Left ventricle myocardium inferior (tissue), 1 donor: ENCODE measurements at regions not wholly inside any gene's neighbourhood (a gene's known extent, or its start where the extent isn't known, plus 50 kb on each side); places are given as distances from the start of the nearest gene placed in this dataset.

Experiments
- DNase-seq: peaks from one replicate; pipeline ENCODE4 v3.0.0-alpha.2; 2020
- H3K27ac ChIP-seq: fragments of 200-600 bp; replicated peaks from 2 replicates; pipeline ENCODE4 v1.8.0; 2021
- H3K27me3 ChIP-seq: fragments of 200-600 bp; 2 replicates; pipeline ENCODE4 v1.8.0; 2021; ENCODE audit warnings: low read depth
- H3K36me3 ChIP-seq: fragments of 200-600 bp; 2 replicates; pipeline ENCODE4 v1.8.0; 2021
- H3K4me1 ChIP-seq: fragments of 200-600 bp; 2 replicates; pipeline ENCODE4 v1.8.0; 2021
- H3K4me3 ChIP-seq: fragments of 200-600 bp; 2 replicates; pipeline ENCODE4 v1.8.0; 2021; ENCODE audit warnings: mild to moderate bottlenecking, moderate library complexity
- H3K9me3 ChIP-seq: fragments of 200-600 bp; replicated peaks from 2 replicates; pipeline ENCODE4 v1.8.0; 2021
- CTCF ChIP-seq: fragments of 200-600 bp; IDR thresholded peaks from 2 replicates; pipeline ENCODE4 v1.8.0; 2021; ENCODE audit warnings: antibody characterized with exemption, mild to moderate bottlenecking, borderline replicate concordance
- intact Hi-C: fragments of 100-400 bp; cut with micrococcal nuclease; formaldehyde crosslinking; loops from one replicate; pipeline ENCODE4 v1.11.0; 2022
- donor health status: DM: no; HTN: yes; CAD: no; lungs with severe emphysema.

- no peaks in the 10 kb centered on the region for H3K4me1 ChIP-seq
- H3K27me3 ChIP-seq: no peaks in the 10 kb centered on the region
- intact Hi-C loops: no loop called here
- H3K4me3 ChIP-seq: no peak overlapping the region
- H3K9me3 ChIP-seq: peaks cover 5% of the 10 kb centered on the region
- no peak for DNase-seq
- TF ChIP-seq CTCF: no peak
- H3K27ac ChIP-seq: no peak overlapping the region
- H3K36me3 ChIP-seq: no peaks in the 10 kb centered on the region
Measured at GRCh38 chr2:192357217-192357616, 162.5 kb upstream of the TMEFF2 start.

GRCh38 chr2:192354512-192355244, 159.9 kb upstream of the TMEFF2 start:
- no peaks in the 10 kb centered on the region for H3K9me3 ChIP-seq
- intact Hi-C loops: no loop called here

DNA sequence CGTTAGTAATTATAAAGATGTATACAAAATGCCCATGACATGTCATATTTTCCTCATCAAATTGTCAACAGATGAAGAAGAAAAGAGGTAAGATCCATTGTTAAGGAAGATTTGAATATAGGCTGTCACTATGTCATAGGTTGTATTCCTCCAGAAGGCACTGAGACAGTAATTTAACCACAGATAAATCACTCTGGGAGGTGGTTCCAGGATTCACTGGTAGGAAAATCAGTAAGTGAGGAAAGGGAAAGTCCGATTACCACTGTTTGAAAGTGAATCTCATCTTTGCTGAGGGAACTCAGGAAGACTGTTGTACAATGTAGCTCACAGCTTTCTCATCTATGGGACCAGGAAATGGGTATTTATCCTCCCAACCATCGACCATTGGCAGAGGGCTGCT, 152.8 kb upstream of the TMEFF2 start:
- H3K4me3 ChIP-seq: no peak overlapping the region
- peaks cover 10% of the 10 kb centered on the region for H3K9me3 ChIP-seq
- H3K27ac ChIP-seq: no peak overlapping the region
- TF ChIP-seq CTCF: no peak
- H3K36me3 ChIP-seq: no peaks in the 10 kb centered on the region
- H3K4me1 ChIP-seq: no peaks in the 10 kb centered on the region
- no peak for DNase-seq
- no peaks in the 10 kb centered on the region for H3K27me3 ChIP-seq
- intact Hi-C loops: no loop called here

More at GRCh38 chr2:192354512-192355244, 159.9 kb upstream of the TMEFF2 start:
- no peak overlapping the region for H3K4me3 ChIP-seq
- TF ChIP-seq CTCF: no peak
- no peak for DNase-seq
- no peaks in the 10 kb centered on the region for H3K4me1 ChIP-seq
- no peaks in the 10 kb centered on the region for H3K27me3 ChIP-seq
- no peak overlapping the region for H3K27ac ChIP-seq
- no peaks in the 10 kb centered on the region for H3K36me3 ChIP-seq

- no peaks in the 10 kb centered on the region for H3K36me3 ChIP-seq
- no peak overlapping the region for H3K4me3 ChIP-seq
- intact Hi-C loops: no loop called here
- TF ChIP-seq CTCF: no peak
- no peak overlapping the region for H3K27ac ChIP-seq
- no peak for DNase-seq
- H3K4me1 ChIP-seq: no peaks in the 10 kb centered on the region
- H3K27me3 ChIP-seq: no peaks in the 10 kb centered on the region
- H3K9me3 ChIP-seq: peaks cover 10% of the 10 kb centered on the region
Measured at GRCh38 chr2:192345287-192345686, 150.6 kb upstream of the TMEFF2 start.

- no peak for DNase-seq
- intact Hi-C loops: no loop called here
- no peaks in the 10 kb centered on the region for H3K27me3 ChIP-seq
- H3K4me1 ChIP-seq: no peaks in the 10 kb centered on the region
- no peak for TF ChIP-seq CTCF
- H3K27ac ChIP-seq: no peak overlapping the region
- no peak overlapping the region for H3K4me3 ChIP-seq
- H3K36me3 ChIP-seq: no peaks in the 10 kb centered on the region
- H3K9me3 ChIP-seq: no peaks in the 10 kb centered on the region
Measured at GRCh38 chr2:192333642-192334041, 138.9 kb upstream of the TMEFF2 start.
